HepG2 (cell line): ENCODE measurements at regions not wholly inside any gene's neighbourhood (a gene's known extent, or its start where the extent isn't known, plus 50 kb on each side); places are given as distances from the start of the nearest gene placed in this dataset.

Experiments
- CTCF ChIP-seq: sonication (generic); formaldehyde crosslinking; IDR thresholded peaks from 2 replicates; pipeline ENCODE4 v1.5.0; 2020; ENCODE audit warnings: mild to moderate bottlenecking, missing genetic modification reagents, moderate library complexity
- FOXK2 ChIP-seq: fragments of 450-650 bp; IDR thresholded peaks from 2 replicates; pipeline ENCODE4 v1.6.1; 2016
- POLR2A ChIP-seq, 2 experiments: IDR thresholded peaks; 2 replicates each; pipeline ENCODE4 v1.6.1; 2011; ENCODE audit warnings: low read depth in 2 of 2, low read length in 2 of 2, mild to moderate bottlenecking in 1 of 2, moderate library complexity in 1 of 2; ENCODE audit not compliant: insufficient read depth in 1 of 2
- SRSF9 ChIP-seq: fragments of 200-400 bp; formaldehyde crosslinking; IDR thresholded peaks from 2 replicates; pipeline ENCODE4 v1.6.1; 2018; ENCODE audit warnings: borderline replicate concordance, mild to moderate bottlenecking, low read depth, low read length; ENCODE audit not compliant: insufficient read depth, poor library complexity, severe bottlenecking
- ZNF263 ChIP-seq: sonication (generic); formaldehyde crosslinking; IDR thresholded peaks from 2 replicates; pipeline ENCODE4 v1.4.0; 2020; ENCODE audit warnings: missing genetic modification reagents
- ZNF274 ChIP-seq: sonication (generic); formaldehyde crosslinking; IDR thresholded peaks from 2 replicates; pipeline ENCODE4 v1.5.1; 2020; ENCODE audit warnings: mild to moderate bottlenecking, missing genetic modification reagents
- ZNF670 ChIP-seq: sonication (generic); formaldehyde crosslinking; IDR thresholded peaks from 2 replicates; pipeline ENCODE4 v1.8.0; 2022; ENCODE audit warnings: mild to moderate bottlenecking, missing genetic modification reagents, borderline replicate concordance

- TF ChIP-seq ZNF670 (CRISPR knock-in tag) (no peak), CTCF (CRISPR knock-in tag) (no peak), ZNF274 (CRISPR knock-in tag) (no peak), POLR2A (IDR thresholded peaks at IDR 0.05; ENCODE audit: insufficient read depth in 1 of 2, low read depth in 2 of 2, low read length in 2 of 2) (no peak), ZNF263 (CRISPR knock-in tag) (no peak), FOXK2 (no peak), SRSF9 (no peak)
Observed at GRCh38 chr2:53053937-53054336, 713.7 kb upstream of the CHAC2 start.
